Esophagus muscularis mucosa (tissue), 3 donors: ENCODE measurements at regions not wholly inside any gene's neighbourhood (a gene's known extent, or its start where the extent isn't known, plus 50 kb on each side); places are given as distances from the start of the nearest gene placed in this dataset.

Experiments
- EP300 ChIP-seq: sonication (generic); formaldehyde crosslinking; IDR thresholded peaks from one replicate; pipeline ENCODE4 v1.6.1; 2017; ENCODE audit warnings: antibody characterized with exemption
- TF ChIP-seq, protein P1 (sequence below), 3 experiments: fragments of 200-600 bp in 2 of 3; fragments of 450-650 bp in 1 of 3; sonication (generic) in 2 of 3; IDR thresholded peaks; one replicate each; pipeline ENCODE4 v1.5.1; 2017 to 2019; ENCODE audit warnings: antibody characterized with exemption in 3 of 3, mild to moderate bottlenecking in 2 of 3, moderate library complexity in 1 of 3

DNA sequence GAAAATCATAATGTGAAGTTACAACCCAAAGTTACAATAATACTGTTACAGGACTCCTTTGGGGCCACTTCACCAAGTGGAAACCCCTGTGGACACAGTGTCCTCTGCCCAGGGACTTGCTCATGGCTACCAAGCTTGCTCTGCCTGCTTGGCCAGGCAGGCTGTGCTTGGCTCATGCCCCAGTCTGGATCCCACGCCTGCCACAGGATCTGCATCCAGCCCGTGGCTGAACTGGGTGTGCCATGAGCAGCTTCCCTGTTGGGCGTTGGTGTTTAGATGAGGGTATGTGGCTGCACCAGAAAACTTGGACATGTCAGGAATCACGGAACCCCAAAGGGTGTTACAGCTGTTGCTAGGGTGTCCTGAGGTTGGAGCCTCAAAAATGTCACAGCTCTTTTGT lies 820.9 kb downstream of the SLC6A15 start:
- TF ChIP-seq, protein P1, sequence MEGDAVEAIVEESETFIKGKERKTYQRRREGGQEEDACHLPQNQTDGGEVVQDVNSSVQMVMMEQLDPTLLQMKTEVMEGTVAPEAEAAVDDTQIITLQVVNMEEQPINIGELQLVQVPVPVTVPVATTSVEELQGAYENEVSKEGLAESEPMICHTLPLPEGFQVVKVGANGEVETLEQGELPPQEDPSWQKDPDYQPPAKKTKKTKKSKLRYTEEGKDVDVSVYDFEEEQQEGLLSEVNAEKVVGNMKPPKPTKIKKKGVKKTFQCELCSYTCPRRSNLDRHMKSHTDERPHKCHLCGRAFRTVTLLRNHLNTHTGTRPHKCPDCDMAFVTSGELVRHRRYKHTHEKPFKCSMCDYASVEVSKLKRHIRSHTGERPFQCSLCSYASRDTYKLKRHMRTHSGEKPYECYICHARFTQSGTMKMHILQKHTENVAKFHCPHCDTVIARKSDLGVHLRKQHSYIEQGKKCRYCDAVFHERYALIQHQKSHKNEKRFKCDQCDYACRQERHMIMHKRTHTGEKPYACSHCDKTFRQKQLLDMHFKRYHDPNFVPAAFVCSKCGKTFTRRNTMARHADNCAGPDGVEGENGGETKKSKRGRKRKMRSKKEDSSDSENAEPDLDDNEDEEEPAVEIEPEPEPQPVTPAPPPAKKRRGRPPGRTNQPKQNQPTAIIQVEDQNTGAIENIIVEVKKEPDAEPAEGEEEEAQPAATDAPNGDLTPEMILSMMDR (IDR thresholded peaks at IDR 0.05): no peak
- TF ChIP-seq EP300: no peak
